GM11168 (cell line): ENCODE measurements at regions not wholly inside any gene's neighbourhood (a gene's known extent, or its start where the extent isn't known, plus 50 kb on each side); places are given as distances from the start of the nearest gene placed in this dataset.
"Not testable (repeated sequence)": the region's sequence is repeated elsewhere in the genome, so short reads cannot be mapped to it uniquely, and the experiment has no call there.

Experiments
- in situ Hi-C: fragments of 300-500 bp; cut with MboI; formaldehyde crosslinking; loops from one replicate; pipeline ENCODE4 v1.12.0; 2022; ENCODE audit warnings: low sequenced_read_pairs; ENCODE audit not compliant: unreplicated experiment

DNA sequence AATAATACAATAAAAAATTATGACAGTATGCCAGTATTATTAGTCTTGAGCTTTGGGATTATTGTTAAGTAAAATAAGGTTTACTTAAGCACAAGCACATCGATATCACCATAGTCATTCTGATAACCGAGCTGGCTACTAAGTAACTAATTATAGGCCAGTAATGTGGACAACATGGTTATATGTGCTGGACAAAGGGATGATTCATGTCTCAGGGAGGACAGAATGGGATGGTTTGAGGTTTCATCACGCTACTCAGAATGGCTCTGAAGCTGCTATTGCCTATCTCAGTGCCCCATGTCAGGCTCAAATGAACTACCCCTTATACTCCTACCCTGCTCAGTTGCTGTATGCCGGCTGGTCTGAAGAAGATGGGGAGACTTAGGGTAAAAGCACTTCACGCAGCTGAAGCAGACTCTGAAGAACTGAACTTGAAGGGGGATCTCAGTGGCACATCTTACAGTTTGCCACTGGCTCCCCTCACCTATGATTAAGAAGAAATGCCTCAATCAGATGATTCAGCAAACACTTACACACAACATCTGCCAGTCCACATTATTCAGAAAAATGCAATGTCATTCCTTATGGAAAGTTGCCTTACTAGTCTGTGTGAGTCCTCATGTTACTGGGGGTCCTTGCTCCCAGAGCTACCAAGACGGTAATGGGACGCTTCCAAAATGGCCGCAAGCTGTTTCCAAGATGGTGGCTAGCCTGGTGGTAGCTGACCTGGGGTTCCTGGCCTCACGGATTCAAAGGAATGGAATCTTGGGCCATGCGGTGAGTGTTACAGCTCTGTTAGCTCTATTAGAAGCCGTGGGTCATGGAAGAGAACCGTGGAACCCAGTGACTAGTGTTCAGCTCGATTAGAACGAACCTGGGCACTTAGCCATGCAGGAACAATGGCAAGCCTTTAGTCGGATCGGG lies 1098.6 kb downstream of the TAF11L14 start:
- in situ Hi-C loops: no loop called here

DNA sequence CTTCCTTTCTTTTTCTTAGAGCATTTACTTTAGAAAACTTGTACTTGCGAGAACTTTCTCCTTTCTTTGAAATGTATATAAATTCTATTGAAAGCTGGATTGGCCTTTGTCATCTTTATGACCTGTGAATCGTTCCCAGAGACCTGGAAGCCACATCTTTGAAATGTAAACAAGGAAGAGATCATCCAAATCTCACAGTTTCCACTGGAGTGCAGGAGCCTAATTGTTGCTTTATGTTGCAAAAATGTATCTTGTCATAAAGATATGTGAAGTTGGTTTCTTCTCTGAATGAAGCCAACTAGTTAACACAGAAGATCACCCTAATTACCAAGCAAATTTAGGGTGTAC lies 1101.8 kb downstream of the TAF11L14 start:
- in situ Hi-C loops: no loop called here

DNA sequence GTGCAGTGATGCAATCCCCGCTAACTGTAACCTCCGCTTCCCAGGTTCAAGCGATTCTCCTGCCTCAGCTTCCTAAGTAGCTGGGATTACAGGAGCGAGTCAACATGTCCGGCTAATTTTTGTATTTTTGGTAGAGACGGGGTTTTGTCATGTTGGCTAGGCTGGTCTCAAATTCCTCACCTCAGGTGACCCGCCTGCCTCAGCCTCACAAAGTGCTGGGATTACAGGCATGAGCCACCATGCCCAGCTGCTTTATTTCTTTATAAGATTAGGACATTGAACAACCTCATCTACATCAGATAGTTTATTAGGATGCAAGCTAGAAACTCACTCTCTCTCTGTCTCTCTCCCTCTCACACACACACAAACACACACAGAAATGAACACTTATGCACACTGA lies 1102.5 kb downstream of the TAF11L14 start:
- in situ Hi-C loops: not testable (repeated sequence)

DNA sequence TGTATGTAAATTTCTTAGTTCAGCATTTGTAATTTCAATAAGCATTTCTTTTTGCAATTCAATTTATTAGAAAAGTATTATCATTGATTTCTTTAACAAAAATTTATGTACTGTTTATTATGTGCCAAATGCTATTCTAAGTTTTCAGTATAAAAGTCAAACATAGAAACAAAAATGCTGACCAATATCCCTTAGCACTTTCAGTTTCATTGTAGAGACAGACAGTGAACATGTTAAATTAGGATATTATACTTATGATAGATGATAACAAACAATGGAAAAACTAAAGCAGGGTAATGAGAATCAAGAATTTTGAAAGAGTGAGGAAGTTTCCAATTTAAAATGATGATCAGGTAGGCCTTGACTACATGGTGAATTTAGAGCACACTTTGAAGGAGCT lies 1106.0 kb downstream of the TAF11L14 start:
- in situ Hi-C loops: no loop called here

DNA sequence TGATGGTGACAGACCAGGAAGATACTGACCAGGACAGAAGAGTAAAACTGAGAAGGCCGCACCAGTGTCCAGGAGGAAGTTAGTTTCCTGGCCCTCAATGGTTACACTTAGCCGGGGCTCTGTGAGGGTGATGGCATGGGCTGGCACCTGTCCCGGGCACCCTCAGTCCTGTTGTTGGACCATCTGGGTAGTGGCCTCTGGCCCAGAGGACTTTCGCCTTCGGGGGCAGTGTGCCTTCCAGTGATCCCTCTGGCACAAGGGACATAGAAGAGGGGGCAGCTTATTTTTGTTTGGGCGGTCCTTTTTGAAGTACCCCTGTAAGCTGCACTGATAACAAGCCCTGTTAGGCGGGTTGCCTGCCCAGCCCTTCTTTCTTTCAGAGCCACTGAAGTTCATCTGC lies 1108.6 kb downstream of the TAF11L14 start:
- in situ Hi-C loops: no loop called here

DNA sequence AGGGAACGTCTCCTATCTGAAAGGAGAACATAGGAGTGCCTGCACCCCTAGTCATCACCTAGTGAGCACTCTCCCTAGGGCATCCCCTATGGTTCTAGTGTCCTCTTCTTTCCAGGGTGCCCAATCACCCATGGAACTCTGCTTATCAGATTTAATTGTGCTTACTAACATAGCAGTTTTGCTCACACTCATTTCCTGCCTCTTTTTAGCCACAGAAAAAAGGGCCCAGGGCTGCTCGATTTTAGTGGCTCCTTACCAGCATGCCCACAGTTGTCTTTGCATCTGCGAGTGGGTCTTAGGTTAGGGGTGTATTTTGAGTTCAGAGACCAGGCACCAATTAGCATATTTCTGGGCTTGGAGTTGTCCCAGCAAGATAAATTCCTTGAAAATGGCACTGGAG lies 1110.2 kb downstream of the TAF11L14 start:
- in situ Hi-C loops: no loop called here

DNA sequence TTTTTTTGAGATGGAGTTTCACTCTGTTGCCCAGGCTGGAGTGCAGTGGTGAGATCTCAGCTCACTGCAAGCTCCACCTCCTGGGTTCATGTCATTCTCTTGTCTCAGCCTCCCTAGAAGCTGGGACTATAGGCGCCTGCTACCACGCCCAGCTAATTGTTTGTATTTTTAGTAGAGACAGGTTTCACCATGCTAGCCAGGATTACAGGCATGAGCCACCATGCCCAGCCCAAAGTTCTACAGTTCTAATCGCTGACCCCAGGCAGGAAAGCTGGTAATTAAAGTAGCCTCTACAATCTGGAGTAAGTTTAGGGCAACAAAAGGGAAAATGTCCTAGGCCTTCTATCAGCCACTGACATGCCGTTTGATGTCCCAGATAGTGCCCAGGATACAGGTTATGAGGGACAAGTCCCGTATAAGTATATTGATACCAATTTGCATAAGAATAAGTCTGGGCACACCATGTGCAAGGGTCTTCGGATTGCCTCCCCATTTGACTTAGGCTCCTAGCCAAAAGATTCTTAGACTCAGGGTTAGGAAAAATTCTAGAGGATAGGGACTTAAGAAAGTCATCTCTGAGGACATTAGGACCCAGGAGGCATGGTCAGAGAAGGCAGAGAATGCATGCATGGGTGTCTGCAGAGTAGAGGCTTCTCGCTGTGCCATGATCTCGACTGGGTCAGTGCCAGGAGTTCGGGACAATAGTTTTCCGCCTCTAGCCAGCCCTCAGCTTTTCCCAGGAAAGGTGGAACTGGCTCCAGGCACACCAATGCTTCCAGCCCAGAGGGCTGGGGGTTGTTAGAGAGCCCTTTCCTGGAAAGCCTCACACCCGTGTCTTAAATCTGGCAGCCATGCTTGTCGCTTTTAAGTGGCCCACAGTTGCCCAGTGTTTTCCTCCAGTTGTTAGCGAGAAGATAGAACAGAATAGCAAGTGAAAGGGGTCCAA lies 1111.1 kb downstream of the TAF11L14 start:
- in situ Hi-C loops: no loop called here

DNA sequence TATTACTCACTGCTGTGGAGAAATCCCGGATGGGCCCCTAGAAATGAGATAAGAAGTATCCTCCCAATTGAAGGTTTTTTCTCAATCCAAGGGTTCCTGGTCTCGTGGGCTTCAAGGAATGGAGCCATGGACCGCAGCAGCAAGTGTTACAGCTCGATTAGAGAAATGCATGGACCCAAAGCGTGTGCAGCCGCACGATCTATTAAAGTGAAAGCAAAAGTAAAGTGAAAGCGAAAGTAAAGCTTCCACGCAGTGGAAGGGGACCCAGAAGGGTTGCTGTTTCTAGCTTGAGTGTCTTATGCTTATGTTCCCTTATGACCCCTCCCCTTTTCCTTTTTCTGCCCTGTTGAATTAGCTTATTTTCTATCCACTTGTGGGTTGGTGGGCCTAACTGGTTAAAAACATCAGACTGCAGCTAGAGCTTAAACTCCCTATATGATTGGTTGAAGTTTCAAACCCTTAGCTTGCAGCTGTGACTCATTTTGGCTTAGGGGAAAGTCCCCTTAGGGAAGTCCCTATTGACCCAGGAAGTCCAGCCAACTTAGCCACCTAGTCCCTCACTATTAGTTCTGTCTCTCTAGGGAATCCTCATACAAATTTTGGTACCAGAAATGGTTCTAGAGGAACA lies 1111.8 kb downstream of the TAF11L14 start:
- in situ Hi-C loops: no loop called here

DNA sequence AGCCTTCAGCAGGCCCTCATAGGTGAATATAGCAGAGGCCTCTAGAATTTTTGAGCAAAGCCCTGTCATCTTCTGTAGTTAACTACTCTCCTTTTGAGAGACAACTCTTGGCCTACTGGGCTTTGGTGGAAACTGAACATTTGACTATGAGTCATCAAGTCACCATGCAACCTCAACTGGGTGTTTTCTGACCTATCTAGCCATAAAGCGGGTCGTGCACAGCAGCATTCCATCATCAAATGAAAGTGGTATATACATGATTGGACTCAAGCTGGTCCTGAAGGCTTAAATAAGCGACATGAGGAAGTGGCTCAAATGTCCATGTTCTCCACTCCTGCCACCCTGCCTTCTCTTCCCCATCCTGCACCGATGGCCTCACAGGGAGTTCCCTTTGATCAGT lies 1115.5 kb downstream of the TAF11L14 start:
- in situ Hi-C loops: no loop called here

DNA sequence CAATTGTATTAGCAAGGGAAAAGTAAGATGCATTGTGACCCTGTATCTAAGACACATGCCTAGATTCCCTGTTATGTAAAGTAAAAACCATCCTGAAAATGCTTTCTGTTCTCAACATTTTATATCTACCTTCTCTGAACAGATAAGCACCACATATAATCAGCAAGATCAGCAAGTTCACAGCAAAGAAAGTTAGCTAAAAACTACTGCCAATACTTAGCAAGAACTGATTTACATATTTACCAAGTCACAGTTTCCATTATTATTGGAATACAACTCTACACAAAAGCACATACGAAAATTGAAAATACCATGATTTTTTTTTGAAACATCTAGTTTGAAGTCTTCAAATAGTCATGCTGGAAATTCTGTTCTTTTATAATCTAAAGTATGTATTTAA lies 1118.1 kb downstream of the TAF11L14 start:
- in situ Hi-C loops: no loop called here

DNA sequence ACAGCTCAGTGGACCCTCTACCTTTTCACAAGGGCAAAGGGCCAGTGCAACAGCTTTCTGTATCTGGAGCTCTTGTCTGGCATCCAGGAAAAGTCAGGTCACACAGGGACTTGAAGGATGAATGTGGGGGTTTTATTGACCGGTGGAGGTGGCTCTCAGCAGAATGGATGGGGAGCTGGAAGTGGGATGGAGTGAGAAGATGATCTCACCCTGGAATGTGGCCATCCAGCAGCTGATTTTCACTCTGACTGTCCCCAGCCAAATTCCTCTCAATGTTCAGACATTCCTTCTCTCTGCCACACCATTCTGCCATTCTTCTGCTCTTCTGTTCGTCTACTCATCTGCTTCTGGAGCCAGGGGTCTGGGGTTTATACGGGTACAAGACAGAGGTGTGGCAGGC lies 1119.9 kb downstream of the TAF11L14 start:
- in situ Hi-C loops: no loop called here

DNA sequence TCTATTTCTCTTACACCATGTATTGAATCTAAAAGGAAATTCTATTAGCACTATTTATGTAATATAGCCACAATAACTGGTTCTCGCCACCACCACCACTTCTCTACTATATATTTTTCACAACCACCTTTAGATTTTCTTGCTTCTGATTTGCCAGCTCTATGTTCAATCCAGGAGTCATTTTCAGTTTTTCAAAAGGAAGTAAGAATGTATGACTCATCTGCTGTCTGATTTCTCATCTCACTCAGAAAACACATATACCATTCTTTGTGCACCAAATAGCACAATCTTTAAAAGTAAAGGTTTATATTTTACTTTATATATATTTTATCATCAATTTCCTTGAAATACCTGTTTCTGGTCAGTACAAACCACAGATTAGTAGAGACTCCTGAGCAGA lies 1127.5 kb downstream of the TAF11L14 start:
- in situ Hi-C loops: no loop called here

DNA sequence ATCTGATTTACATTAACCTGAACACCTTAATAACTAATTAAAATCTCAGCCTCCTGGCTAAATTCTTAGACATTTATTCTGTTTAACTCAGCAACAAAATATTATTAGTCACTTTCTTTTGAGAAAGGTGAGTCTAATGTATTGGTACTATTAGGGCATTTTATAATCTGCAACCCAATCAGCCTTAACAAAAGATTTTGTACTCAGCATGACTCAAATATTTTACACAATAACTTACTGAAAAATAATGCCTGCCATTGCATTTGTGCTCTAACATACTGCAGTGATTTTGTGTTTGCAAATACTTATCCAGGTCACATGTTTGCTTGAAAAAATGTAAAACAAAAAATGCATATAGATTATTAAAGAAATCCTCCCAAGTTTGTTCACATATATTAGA lies 1129.9 kb downstream of the TAF11L14 start:
- in situ Hi-C loops: no loop called here

DNA sequence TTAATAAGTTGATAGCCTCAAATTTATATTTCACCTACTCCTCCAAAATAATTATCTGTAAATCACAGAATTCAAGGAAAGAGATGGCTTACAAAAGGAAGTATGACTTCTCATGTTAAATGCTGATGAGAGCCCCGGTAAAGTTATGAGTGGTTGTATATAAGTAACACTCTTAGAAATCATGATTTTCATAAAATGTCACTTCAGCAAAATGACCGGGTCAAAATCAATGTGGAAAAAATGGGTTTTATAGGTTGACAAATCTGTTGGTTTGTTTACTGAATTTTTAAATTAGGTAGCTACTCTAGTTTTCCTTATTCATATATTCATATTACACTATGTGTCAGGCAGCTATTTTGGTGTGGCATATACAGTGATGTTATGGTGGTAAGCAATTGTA lies 1131.0 kb downstream of the TAF11L14 start:
- in situ Hi-C loops: no loop called here

DNA sequence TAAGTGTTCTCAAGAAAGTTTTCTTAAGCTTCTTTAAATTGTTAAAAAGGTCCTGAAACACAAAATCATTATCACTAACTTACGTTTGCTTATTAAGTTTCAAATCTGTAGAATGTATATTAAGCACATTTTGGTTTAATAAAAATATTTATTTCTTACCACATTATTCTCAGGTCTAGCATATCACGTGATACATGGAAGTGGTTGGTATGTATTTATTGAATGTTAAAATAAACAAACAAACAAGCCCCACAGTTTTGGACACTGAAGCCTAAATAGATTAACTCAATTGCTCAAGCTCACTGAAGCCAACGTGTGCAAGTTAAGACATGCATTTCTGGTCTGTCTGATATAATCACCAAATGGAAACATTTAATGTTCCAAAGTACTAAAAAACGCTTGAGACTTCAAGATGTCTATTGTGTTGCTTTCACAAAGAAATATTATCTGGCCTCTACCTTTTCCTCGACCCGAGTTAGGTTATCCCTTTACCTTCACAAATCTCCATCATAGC lies 1136.9 kb downstream of the TAF11L14 start:
- in situ Hi-C loops: no loop called here

DNA sequence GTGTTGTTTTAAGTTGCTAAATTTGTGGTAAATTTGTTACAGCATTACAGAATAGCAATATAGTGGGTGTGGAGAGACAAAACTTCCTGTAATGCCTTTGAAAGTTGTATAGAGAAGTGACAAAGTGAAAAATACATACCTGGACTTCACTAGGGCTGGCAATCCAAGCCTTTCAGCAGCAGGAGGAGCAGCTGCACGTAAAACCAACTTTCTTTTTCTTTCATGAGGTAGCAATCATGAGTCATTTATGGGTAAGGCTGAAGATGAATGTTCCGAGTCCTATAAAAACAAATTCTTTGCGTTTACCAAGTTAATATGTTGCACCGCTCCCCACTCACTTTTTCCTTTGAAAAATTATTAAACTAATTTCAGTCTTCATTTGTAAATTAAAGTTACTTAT lies 1138.2 kb downstream of the TAF11L14 start:
- in situ Hi-C loops: no loop called here

DNA sequence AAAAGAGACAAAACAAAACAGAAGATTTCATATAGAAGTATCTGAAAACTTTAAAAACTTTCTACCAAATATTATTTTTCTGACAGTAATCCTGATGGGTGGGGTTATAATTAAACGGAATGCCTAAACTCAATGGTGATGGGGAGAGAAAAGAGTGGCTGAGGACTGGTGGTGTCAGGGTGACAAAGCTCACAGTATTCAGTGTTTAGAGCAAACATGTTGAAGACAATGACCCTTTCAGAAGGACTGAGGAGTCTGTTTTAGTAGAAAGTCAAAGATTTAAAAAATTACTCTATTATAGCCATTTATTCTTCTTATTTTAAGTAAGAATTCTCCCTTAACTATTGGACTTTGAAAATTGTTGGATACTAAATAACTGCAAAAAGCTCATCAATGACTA lies 1144.0 kb downstream of the TAF11L14 start:
- in situ Hi-C loops: no loop called here

DNA sequence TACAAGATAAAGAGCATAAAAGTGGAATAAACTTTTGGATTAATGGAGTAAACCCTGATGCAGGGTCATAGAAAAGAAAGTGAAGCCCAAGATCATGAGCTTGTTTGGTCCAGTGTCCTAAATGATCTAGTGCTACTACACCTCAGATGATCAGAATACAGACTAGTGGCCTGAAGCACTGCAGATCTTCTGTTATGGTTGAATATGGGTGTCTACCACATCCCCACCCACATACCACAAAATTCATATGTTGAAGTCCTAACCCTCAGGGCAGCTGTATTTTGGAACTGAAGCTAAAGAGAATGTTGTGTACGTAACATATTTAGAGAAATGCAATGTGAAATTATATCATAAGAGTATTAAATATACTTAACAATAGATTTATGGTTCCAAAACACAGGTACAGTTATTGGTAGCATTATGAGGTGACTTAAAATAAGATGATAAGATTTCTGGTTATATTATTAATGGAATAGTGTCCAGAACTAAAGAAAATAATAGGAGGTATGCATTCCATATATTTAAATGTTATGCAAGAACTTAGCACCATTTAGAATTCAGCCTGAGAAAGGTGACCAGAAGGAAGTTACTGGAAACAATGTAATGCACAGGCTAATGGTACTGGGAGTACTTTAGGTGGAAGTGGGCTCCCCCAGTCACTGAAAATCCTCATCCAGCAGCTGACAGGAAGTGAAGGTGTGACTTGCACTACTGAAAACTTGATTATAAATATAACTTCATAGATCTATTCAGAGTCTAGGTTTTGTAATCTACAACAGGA lies 1155.1 kb downstream of the TAF11L14 start:
- in situ Hi-C loops: no loop called here

DNA sequence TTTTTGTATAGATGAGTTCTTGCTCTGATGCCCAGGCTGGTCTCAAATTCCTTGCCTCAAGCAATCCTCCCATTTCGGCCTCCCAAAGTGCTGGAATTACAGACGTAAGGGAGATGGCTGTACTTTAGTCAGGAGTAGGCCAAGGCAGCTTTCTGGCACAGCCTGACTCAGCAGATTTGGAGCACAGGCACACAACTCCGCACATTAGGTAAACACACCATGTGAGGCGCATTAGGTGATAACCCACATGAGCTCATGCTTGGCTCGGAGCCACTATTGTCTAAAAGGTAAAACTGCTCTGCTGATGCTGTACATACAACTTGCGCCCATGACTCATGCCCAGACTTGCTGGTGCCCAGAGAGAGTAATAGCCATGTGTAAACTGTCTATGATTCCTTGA lies 1157.9 kb downstream of the TAF11L14 start:
- in situ Hi-C loops: no loop called here

DNA sequence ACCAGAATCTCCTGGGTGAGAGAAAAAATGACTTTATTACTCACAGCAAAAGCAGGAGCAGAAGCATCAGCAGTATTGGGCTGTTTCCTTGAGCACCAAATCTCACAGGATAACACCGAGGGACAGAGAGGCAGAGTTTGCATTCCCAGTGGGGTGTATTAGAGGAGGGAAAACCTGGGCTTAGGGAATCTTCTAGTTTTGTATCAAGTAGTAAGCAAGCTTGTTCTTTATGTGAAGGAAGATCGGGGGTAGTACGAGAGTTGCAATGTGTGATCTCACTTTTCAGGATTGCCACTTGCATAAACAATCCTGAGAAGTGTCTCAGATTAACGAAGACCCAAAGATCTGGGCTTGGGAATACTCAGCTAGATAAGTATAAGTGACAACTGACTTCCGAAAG lies 1163.0 kb downstream of the TAF11L14 start:
- in situ Hi-C loops: no loop called here
